Panc1 (cell line): ENCODE measurements at regions not wholly inside any gene's neighbourhood (a gene's known extent, or its start where the extent isn't known, plus 50 kb on each side); places are given as distances from the start of the nearest gene placed in this dataset.

ENCODE experiments used
- ATAC-seq: fragments of 200-7000 bp; cut with Tn5 transposase; 2 replicates; pipeline ENCODE4 v1.9.1; 2020; ENCODE audit warnings: mild to moderate bottlenecking, moderate library complexity
- BruUV-seq: library from RNA; stranded (reverse); fragments of 400-500 nt; replicated peaks from 2 replicates; lab custom pipeline; 2021; lab: Mats Ljungman, UMichigan
- CTCF ChIA-PET: fragments of 300-600 bp; sonication (Branson Sonifier 250); formaldehyde crosslinking; loops from one replicate; lab custom pipeline; 2022; ENCODE audit warnings: antibody characterized with exemption; lab: Charles Lee
- POLR2A ChIA-PET: fragments of 300-600 bp; sonication (Branson Sonifier 250); formaldehyde crosslinking; loops from one replicate; lab custom pipeline; 2022; ENCODE audit warnings: antibody characterized with exemption; lab: Charles Lee
- DNase-seq: peaks from one replicate; pipeline ENCODE4 v3.0.0-alpha.2; 2010; ENCODE audit warnings: low read depth, low spot score
- H3K27ac ChIP-seq: 2 replicates; pipeline ENCODE4 v1.5.1; 2011; ENCODE audit warnings: mild to moderate bottlenecking, low read length, inconsistent platforms
- H3K27me3 ChIP-seq: fragments of 200-500 bp; sonication (Bioruptor generic); 2 replicates; pipeline ENCODE4 v1.6.0; 2014; ENCODE audit warnings: low read length, inconsistent platforms; ENCODE audit not compliant: control insufficient read depth, insufficient read depth
- H3K36me3 ChIP-seq: fragments of 200-500 bp; sonication (Bioruptor generic); 2 replicates; pipeline ENCODE4 v1.5.1; 2014; ENCODE audit warnings: inconsistent platforms, mild to moderate bottlenecking, low read length, moderate library complexity; ENCODE audit not compliant: control insufficient read depth, insufficient read depth
- H3K4me1 ChIP-seq: 2 replicates; pipeline ENCODE4 v1.5.1; 2011; ENCODE audit warnings: inconsistent platforms, mild to moderate bottlenecking, low read length, moderate library complexity; ENCODE audit not compliant: control insufficient read depth, insufficient read depth
- H3K4me3 ChIP-seq, 2 experiments: 2 replicates each; pipeline ENCODE4 v1.5.1; 2011 to 2012; ENCODE audit warnings: low read depth in 2 of 2, low read length in 2 of 2, mild to moderate bottlenecking in 2 of 2, inconsistent platforms in 1 of 2, moderate library complexity in 1 of 2
- H3K9me3 ChIP-seq: fragments of 200-500 bp; sonication (Bioruptor generic); 2 replicates; pipeline ENCODE4 v1.5.1; 2014; ENCODE audit warnings: low read depth, mild to moderate bottlenecking, inconsistent platforms, low read length, moderate library complexity; ENCODE audit not compliant: control insufficient read depth, insufficient read depth
- CTCF ChIP-seq: fragments of 450-650 bp; IDR thresholded peaks from 2 replicates; pipeline ENCODE4 v1.5.1; 2017; ENCODE audit warnings: mild to moderate bottlenecking
- POLR2AphosphoS5 ChIP-seq: IDR thresholded peaks from 2 replicates; pipeline ENCODE4 v1.6.1; 2012; ENCODE audit warnings: mild to moderate bottlenecking, low read depth, low read length, moderate library complexity
- REST ChIP-seq, 2 experiments: IDR thresholded peaks; 2 replicates each; pipeline ENCODE4 v1.6.1; 2011 to 2012; ENCODE audit warnings: low read depth in 2 of 2, control low read depth in 1 of 2, low read length in 1 of 2, mild to moderate bottlenecking in 1 of 2, moderate library complexity in 1 of 2; ENCODE audit not compliant: insufficient read depth in 1 of 2
- SIN3A ChIP-seq: IDR thresholded peaks from 2 replicates; pipeline ENCODE4 v1.6.1; 2012; ENCODE audit warnings: low read depth, mild to moderate bottlenecking, low read length, moderate library complexity, borderline replicate concordance; ENCODE audit not compliant: insufficient read depth
- TCF7L2 ChIP-seq: IDR thresholded peaks from 2 replicates; pipeline ENCODE4 v1.6.1; 2011; ENCODE audit warnings: mild to moderate bottlenecking, low read depth, low read length, inconsistent platforms
- in situ Hi-C: cut with HindIII; loops from 2 replicates; pipeline ENCODE4 v1.10.0; 2016; ENCODE audit warnings: low sequenced_read_pairs, low pct_unique_long_range_greater_than_20kb
- intact Hi-C: fragments of 100-400 bp; cut with micrococcal nuclease; formaldehyde crosslinking; loops from one replicate; pipeline ENCODE4 v1.10.0; 2022; ENCODE audit not compliant: unreplicated experiment

DNA sequence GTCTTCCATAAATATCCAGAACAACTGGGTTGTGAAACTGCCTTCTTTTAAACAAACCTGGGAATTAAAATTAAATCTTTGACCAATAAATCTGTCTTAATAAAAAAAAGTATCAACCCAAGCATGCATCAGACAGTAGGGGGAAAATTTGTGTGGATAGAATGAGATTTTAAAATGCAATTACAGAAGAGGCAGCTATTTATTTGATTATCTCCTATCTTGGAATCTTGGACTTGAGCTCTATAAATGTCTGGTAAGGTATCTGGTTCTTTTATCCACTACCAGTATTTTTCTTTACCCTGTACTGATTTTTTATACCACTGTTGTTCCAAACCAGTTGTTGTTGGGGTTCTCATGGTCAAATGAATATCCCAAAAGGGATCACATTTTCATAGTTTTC lies 157.6 kb upstream of the VEPH1 start:
- no peak overlapping the region for H3K27ac ChIP-seq
- DNase-seq (no peak), ATAC-seq (no peak)
- H3K4me1 ChIP-seq, result no peaks in the 10 kb centered on the region
- no peaks in the 10 kb centered on the region for H3K27me3 ChIP-seq
- BruUV-seq, result no TSS peak
- POLR2A ChIA-PET, result no interaction called here
- CTCF ChIA-PET, result no interaction called here
- intact Hi-C loops, result no loop called here
- H3K4me3 ChIP-seq, result no peak overlapping the region
- H3K9me3 ChIP-seq, result no peaks in the 10 kb centered on the region
- in situ Hi-C loops, result no loop called here
- TF ChIP-seq REST (IDR thresholded peaks at IDR 0.05; ENCODE audit: insufficient read depth in 1 of 2, low read depth in 2 of 2, low read length in 1 of 2) (no peak), CTCF (no peak; the same call in 1 of the 2 replicates), SIN3A (no peak), TCF7L2 (no peak), POLR2AphosphoS5 (no peak)
- H3K36me3 ChIP-seq, result no peaks in the 10 kb centered on the region

GRCh38 chr3:157652366-157652765 lies 149.2 kb upstream of the VEPH1 start:
- Histone ChIP-seq H3K27me3 (no peaks in the 10 kb centered on the region), H3K36me3 (no peaks in the 10 kb centered on the region), H3K27ac (no peak overlapping the region), H3K9me3 (no peaks in the 10 kb centered on the region), H3K4me3 (no peak overlapping the region), H3K4me1 (no peaks in the 10 kb centered on the region)
- no peak for ATAC-seq
- no TSS peak for BruUV-seq
- ChIA-PET CTCF (no interaction called here), POLR2A (no interaction called here)
- in situ Hi-C loops, result no loop called here
- no peak for TF ChIP-seq SIN3A
- TF ChIP-seq POLR2AphosphoS5, result no peak
- no peak for TF ChIP-seq REST (IDR thresholded peaks at IDR 0.05; ENCODE audit: insufficient read depth in 1 of 2, low read depth in 2 of 2, low read length in 1 of 2)
- no peak for TF ChIP-seq CTCF
- no peak for TF ChIP-seq TCF7L2
- intact Hi-C loops, result no loop called here
- DNase-seq, result no peak
